LNCaP clone FGC (cell line): ENCODE measurements at regions not wholly inside any gene's neighbourhood (a gene's known extent, or its start where the extent isn't known, plus 50 kb on each side); places are given as distances from the start of the nearest gene placed in this dataset.

ENCODE experiments used
- DNase-seq: peaks from one replicate; pipeline ENCODE4 v3.0.0-alpha.2; 2011; ENCODE audit warnings: low read depth
- H3K4me3 ChIP-seq: 2 replicates; pipeline ENCODE4 v1.5.1; 2011; ENCODE audit warnings: mild to moderate bottlenecking, low read depth, low read length, control low read depth
- CTCF ChIP-seq: IDR thresholded peaks from 2 replicates; pipeline ENCODE4 v1.5.1; 2012; ENCODE audit warnings: mild to moderate bottlenecking; ENCODE audit not compliant: control insufficient read depth, insufficient read depth; ENCODE audit errors: extremely low read depth

GRCh38 chr4:174084981-174085380, 198.5 kb downstream of the FBXO8 start:
- no peak for TF ChIP-seq CTCF
- no peak for DNase-seq
- H3K4me3 ChIP-seq = no peak overlapping the region

DNA sequence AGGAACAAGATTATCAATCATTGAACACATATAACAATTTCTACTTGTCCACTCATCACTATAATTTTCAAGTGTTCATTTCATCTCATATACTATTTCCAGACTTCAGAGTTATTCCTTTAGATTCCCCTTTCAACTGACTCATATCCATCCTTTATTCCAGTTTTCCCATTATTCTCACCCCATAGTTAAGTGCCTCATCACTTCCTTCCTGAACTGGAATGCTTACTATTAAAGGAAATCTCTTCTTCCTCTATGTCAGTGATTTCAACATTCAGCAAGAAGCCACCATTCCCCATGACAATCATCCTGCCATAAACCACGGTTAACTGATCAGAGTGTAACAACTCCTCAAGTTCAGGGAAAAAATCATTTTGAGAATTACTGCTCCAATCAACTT, 198.9 kb downstream of the FBXO8 start:
- no peak overlapping the region for H3K4me3 ChIP-seq
- no peak for DNase-seq
- TF ChIP-seq CTCF = no peak

GRCh38 chr4:174080361-174080760, 203.1 kb downstream of the FBXO8 start:
- DNase-seq = no peak
- no peak overlapping the region for H3K4me3 ChIP-seq
- TF ChIP-seq CTCF = no peak

GRCh38 chr4:174071595-174071994, 211.9 kb downstream of the FBXO8 start:
- no peak overlapping the region for H3K4me3 ChIP-seq
- TF ChIP-seq CTCF = no peak
- no peak for DNase-seq

DNA sequence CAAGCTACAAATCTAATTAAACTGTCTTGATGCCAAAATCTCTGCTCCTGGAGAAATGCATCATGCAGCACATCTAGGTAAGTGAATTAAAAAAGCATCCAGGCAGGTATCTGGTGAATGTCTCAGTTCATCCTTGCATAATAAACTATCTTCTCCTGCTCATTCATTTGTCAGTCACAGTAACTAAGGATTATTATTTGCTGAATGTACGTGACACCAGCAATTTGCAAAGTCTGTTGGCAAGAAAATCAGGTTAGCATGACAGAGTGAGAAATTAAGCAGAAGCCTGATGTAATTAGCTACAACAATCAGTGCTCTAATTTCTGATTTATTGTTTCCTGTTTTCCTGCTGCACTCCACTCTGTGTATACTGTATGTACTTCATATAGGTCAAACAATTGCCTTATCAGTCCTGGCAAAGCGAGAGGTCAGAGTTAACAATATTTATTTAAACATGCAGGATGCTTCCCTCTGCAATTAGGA, 213.6 kb downstream of the FBXO8 start:
- DNase-seq = no peak
- no peak for TF ChIP-seq CTCF
- no peak overlapping the region for H3K4me3 ChIP-seq

DNA sequence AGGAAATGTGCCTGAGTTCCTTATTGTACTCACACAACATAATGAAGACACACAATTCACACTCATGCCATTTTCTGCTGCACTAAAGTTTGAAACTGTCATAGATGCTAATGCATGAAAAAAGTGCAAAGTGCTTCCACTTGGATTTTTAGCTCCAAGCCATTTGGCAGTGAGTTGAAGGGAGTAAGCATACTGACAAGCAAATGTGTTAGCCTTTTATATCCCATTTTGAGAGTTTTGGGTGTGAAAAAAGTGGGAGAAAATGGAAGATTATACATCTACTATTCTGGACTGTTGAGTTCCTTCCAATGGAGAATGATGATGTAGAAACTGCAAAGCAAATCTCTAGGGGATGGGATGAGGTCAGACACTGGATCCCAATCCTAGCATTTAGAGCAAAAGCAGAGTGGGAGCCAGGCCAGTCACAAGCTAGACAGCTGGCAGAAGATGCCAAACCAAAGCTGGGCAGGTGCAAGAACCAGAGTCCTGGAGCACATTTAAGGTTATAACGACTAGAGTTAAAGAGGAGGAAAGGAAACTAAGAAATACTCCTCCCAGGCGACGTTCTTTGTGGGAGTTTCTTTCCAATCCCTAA, 216.8 kb downstream of the FBXO8 start:
- TF ChIP-seq CTCF = no peak

GRCh38 chr4:174062831-174063230, 220.6 kb downstream of the FBXO8 start:
- no peak for DNase-seq
- no peak overlapping the region for H3K4me3 ChIP-seq
- TF ChIP-seq CTCF = no peak

More for the DNA sequence above, 216.8 kb downstream of the FBXO8 start:
- H3K4me3 ChIP-seq = no peak overlapping the region
- DNase-seq = no peak
